Right lobe of liver (tissue), 4 donors: ENCODE measurements at regions not wholly inside any gene's neighbourhood (a gene's known extent, or its start where the extent isn't known, plus 50 kb on each side); places are given as distances from the start of the nearest gene placed in this dataset.

Experiments
- POLR2A ChIP-seq: fragments of 450-650 bp; IDR thresholded peaks from one replicate; pipeline ENCODE4 v1.6.1; 2017; ENCODE audit warnings: antibody characterized with exemption, mild to moderate bottlenecking
- TF ChIP-seq, protein P1 (sequence below), 4 donors: fragments of 200-600 bp in 3 of 4; fragments of 450-650 bp in 1 of 4; IDR thresholded peaks; one replicate each; pipeline versions ENCODE4 v1.5.1 to v1.8.0; 2016 to 2022; ENCODE audit warnings: antibody characterized with exemption in 4 of 4, mild to moderate bottlenecking in 2 of 4
- donor health status: DM: no; HTN: no; CAD: no.
- donor health status: DM: no; HTN: no; CAD: no.
- donor health status: DM: no; HTN: yes; CAD: no.

GRCh38 chr5:145210020-145210419 lies 625.1 kb downstream of the PRELID2 start:
- TF ChIP-seq, protein P1, sequence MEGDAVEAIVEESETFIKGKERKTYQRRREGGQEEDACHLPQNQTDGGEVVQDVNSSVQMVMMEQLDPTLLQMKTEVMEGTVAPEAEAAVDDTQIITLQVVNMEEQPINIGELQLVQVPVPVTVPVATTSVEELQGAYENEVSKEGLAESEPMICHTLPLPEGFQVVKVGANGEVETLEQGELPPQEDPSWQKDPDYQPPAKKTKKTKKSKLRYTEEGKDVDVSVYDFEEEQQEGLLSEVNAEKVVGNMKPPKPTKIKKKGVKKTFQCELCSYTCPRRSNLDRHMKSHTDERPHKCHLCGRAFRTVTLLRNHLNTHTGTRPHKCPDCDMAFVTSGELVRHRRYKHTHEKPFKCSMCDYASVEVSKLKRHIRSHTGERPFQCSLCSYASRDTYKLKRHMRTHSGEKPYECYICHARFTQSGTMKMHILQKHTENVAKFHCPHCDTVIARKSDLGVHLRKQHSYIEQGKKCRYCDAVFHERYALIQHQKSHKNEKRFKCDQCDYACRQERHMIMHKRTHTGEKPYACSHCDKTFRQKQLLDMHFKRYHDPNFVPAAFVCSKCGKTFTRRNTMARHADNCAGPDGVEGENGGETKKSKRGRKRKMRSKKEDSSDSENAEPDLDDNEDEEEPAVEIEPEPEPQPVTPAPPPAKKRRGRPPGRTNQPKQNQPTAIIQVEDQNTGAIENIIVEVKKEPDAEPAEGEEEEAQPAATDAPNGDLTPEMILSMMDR (IDR thresholded peaks at IDR 0.05), result no peak
- no peak for TF ChIP-seq POLR2A
